OCI-LY3 (cell line): ENCODE measurements at regions not wholly inside any gene's neighbourhood (a gene's known extent, or its start where the extent isn't known, plus 50 kb on each side); places are given as distances from the start of the nearest gene placed in this dataset.
"Not testable (repeated sequence)": the region's sequence is repeated elsewhere in the genome, so short reads cannot be mapped to it uniquely, and the experiment has no call there.

Experiments used
- CTCF ChIP-seq: fragments of 200-600, 300-600 bp; sonication (generic); IDR thresholded peaks from 2 replicates; pipeline ENCODE4 v1.5.1; 2014; ENCODE audit warnings: antibody characterized with exemption, low read length, low read depth
- EZH2phosphoT487 ChIP-seq: fragments of 200-600 bp; shearing (Covaris generic); IDR thresholded peaks from 2 replicates; pipeline ENCODE4 v1.6.1; 2018; ENCODE audit warnings: antibody characterized with exemption, mixed run types, low read depth

- not testable (repeated sequence) for TF ChIP-seq CTCF, EZH2phosphoT487
These were observed 1481.6 kb upstream of the TPTE start for GRCh38 chr21:9039520-9040365.
